Esophagus muscularis mucosa (tissue), 4 donors: ENCODE measurements at regions not wholly inside any gene's neighbourhood (a gene's known extent, or its start where the extent isn't known, plus 50 kb on each side); places are given as distances from the start of the nearest gene placed in this dataset.

Source experiments
- DNase-seq: peaks from one replicate; pipeline ENCODE4 v3.0.0-alpha.2; 2017; ENCODE audit errors: extremely low spot score
- H3K27ac ChIP-seq, 4 donors: fragments of 200-600 bp; sonication (generic); replicated peaks in 1 of 4; 1 replicate in 3 of 4; 2 replicates in 1 of 4; pipeline ENCODE4 v1.5.1; 2016 to 2019; ENCODE audit warnings: mild to moderate bottlenecking in 1 of 4
- H3K27me3 ChIP-seq, 4 donors: fragments of 200-600 bp; sonication (generic); one replicate each; pipeline versions ENCODE4 v1.5.1 to v1.6.0; 2016 to 2019
- H3K36me3 ChIP-seq, 4 donors: fragments of 200-600 bp; sonication (generic); one replicate each; pipeline ENCODE4 v1.5.1; 2016 to 2019
- H3K4me1 ChIP-seq, 4 donors: fragments of 200-600 bp; sonication (generic); one replicate each; pipeline ENCODE4 v1.5.1; 2016 to 2019
- H3K4me3 ChIP-seq, 4 donors: fragments of 200-600 bp; sonication (generic); 1 replicate in 2 of 4; 2 replicates in 2 of 4; pipeline ENCODE4 v1.5.1; 2016 to 2019; ENCODE audit warnings: mild to moderate bottlenecking in 4 of 4, moderate library complexity in 1 of 4
- H3K9me3 ChIP-seq, 4 donors: fragments of 200-600 bp; sonication (generic); 1 replicate in 3 of 4; 2 replicates in 1 of 4; pipeline ENCODE4 v1.5.1; 2016 to 2019
- EP300 ChIP-seq: sonication (generic); formaldehyde crosslinking; IDR thresholded peaks from one replicate; pipeline ENCODE4 v1.6.1; 2017; ENCODE audit warnings: antibody characterized with exemption
- POLR2A ChIP-seq: fragments of 450-650 bp; IDR thresholded peaks from one replicate; pipeline ENCODE4 v1.6.1; 2017; ENCODE audit warnings: antibody characterized with exemption, moderate library complexity, mild to moderate bottlenecking, low read depth
- POLR2AphosphoS5 ChIP-seq, 2 donors: sonication (generic); formaldehyde crosslinking; IDR thresholded peaks; one replicate each; pipeline ENCODE4 v1.6.1; 2017; ENCODE audit warnings: antibody characterized with exemption in 2 of 2
- WGBS: methylation state at CpG from one replicate; pipeline ENCODE4 v1.1.5; 2018; 5-methylcytosine and 5-hydroxymethylcytosine counted together
- intact Hi-C: fragments of 100-400 bp; cut with DNase I; formaldehyde crosslinking; loops from one replicate; pipeline ENCODE4 v1.15.1; 2023
- TF ChIP-seq, protein P1 (sequence below), 3 experiments: fragments of 200-600 bp in 2 of 3; fragments of 450-650 bp in 1 of 3; sonication (generic) in 2 of 3; IDR thresholded peaks; one replicate each; pipeline ENCODE4 v1.5.1; 2017 to 2019; ENCODE audit warnings: antibody characterized with exemption in 3 of 3, mild to moderate bottlenecking in 2 of 3, moderate library complexity in 1 of 3

DNA sequence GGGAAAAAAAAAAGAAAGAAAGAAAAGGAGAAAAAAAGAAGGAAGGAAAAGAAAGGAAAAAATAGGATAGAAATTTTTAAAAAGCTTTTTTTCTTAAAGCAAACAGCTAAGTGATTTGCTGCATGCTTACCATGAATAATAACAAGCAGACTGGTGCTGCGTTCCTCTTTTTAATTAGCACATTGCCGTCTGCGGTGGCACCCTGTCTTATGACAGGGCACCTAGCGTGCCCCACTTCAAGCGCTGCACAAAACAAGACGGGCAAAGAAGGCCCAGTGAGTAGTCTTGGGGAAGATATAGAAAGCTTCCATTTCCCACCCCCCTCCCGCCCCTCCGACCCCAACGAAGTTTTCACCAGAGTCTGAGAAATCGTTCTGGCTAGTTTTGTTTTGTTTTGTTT lies 513.9 kb downstream of the ZNF608 start:
- DNase-seq, result no peak
- Histone ChIP-seq H3K27ac (no peak overlapping the region), H3K4me3 (no peak overlapping the region), H3K27me3 (no peaks in the 10 kb centered on the region), H3K9me3 (no peaks in the 10 kb centered on the region), H3K36me3 (no peaks in the 10 kb centered on the region), H3K4me1 (peaks cover 0 to 5% (median 0%) of the 10 kb centered on the region in 4 donors)
- WGBS, result 86% methylated on average over 10 of the region's 10 CpGs
- intact Hi-C loops, result no loop called here
- TF ChIP-seq POLR2A (no peak), EP300 (no peak), POLR2AphosphoS5 (IDR thresholded peaks at IDR 0.05) (no peak)
- TF ChIP-seq, protein P1, sequence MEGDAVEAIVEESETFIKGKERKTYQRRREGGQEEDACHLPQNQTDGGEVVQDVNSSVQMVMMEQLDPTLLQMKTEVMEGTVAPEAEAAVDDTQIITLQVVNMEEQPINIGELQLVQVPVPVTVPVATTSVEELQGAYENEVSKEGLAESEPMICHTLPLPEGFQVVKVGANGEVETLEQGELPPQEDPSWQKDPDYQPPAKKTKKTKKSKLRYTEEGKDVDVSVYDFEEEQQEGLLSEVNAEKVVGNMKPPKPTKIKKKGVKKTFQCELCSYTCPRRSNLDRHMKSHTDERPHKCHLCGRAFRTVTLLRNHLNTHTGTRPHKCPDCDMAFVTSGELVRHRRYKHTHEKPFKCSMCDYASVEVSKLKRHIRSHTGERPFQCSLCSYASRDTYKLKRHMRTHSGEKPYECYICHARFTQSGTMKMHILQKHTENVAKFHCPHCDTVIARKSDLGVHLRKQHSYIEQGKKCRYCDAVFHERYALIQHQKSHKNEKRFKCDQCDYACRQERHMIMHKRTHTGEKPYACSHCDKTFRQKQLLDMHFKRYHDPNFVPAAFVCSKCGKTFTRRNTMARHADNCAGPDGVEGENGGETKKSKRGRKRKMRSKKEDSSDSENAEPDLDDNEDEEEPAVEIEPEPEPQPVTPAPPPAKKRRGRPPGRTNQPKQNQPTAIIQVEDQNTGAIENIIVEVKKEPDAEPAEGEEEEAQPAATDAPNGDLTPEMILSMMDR (IDR thresholded peaks at IDR 0.05), result no peak

DNA sequence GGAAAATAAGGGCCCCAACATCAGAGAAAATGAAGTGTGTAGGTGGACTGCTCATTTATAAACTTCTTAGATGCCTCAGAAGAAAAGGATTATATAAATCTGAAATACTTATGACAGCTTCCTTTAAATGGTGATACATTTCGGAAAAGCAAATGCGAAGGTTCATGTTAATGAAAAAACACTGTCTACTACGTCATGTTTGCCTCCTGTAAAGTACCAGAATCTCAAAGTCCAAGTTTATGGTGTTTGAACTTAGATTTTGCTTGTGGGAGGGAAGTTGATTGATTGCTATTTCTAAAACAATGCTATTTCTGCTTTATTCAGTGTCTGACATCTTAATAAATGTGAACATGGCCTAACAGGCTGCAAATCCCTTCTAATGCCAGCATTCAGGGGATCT lies 514.6 kb downstream of the ZNF608 start:
- no peak for DNase-seq
- H3K27me3 ChIP-seq, result no peaks in the 10 kb centered on the region
- H3K9me3 ChIP-seq, result no peaks in the 10 kb centered on the region
- H3K27ac ChIP-seq, result no peak overlapping the region
- no peak overlapping the region for H3K4me3 ChIP-seq
- no peak for TF ChIP-seq POLR2A
- no peak for TF ChIP-seq POLR2AphosphoS5 (IDR thresholded peaks at IDR 0.05)
- no peak for TF ChIP-seq EP300
- intact Hi-C loops, result no loop called here
- 87% methylated on average over 3 of the region's 3 CpGs for WGBS
- no peaks in the 10 kb centered on the region for H3K36me3 ChIP-seq
- H3K4me1 ChIP-seq, result peaks cover 0 to 5% (median 0%) of the 10 kb centered on the region in 4 donors

DNA sequence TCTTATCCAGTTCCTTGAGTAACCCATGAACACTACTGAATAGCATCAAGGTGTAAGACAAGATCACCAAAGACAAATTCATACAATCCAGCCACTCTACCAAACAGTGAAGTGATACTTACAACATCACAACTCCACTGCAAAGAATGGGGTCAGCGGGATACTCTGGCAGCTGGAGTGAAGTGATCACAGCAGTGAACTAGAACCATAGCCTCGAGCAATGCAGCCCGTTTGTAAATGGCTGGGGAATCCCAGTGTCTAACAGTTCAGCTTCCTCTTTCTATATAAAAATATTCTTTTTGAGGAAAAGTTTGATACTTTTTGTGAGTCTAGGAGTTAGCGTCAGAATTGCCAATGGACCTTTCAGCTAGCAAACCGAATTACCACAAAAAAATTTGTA lies 515.2 kb downstream of the ZNF608 start:
- Histone ChIP-seq H3K4me1 (peaks cover 0 to 5% (median 0%) of the 10 kb centered on the region in 4 donors), H3K36me3 (no peaks in the 10 kb centered on the region), H3K27me3 (no peaks in the 10 kb centered on the region), H3K9me3 (no peaks in the 10 kb centered on the region), H3K27ac (no peak overlapping the region), H3K4me3 (no peak overlapping the region)
- TF ChIP-seq POLR2A (no peak), EP300 (no peak), POLR2AphosphoS5 (IDR thresholded peaks at IDR 0.05) (no peak)
- TF ChIP-seq, protein P1 (IDR thresholded peaks at IDR 0.05), result no peak
- intact Hi-C loops, result no loop called here
- no peak for DNase-seq
- 89% methylated on average over 5 of the region's 5 CpGs for WGBS

DNA sequence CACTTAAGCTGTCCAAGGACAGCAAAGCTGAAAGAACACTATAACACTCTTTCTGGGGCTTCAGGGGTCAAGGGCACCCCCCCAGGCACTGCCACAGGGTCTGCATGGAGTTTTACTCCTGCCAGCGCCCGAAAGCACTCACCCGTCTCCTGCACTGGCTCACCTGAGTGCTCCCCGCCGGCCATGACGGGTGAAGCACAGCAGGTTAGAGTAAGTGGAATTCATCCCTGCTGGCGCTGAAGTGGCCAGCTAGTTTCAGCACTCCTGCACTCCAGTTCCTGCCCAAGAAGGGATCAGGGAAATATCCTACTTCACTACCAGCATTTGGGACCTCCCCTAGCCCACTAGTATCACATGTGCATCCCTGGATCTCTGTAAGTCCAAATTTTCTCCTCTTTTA lies 516.0 kb downstream of the ZNF608 start:
- Histone ChIP-seq H3K36me3 (no peaks in the 10 kb centered on the region), H3K9me3 (no peaks in the 10 kb centered on the region), H3K4me3 (no peak overlapping the region), H3K27me3 (no peaks in the 10 kb centered on the region), H3K4me1 (peaks cover 0 to 5% (median 0%) of the 10 kb centered on the region in 4 donors), H3K27ac (no peak overlapping the region)
- no peak for DNase-seq
- intact Hi-C loops, result no loop called here
- TF ChIP-seq POLR2AphosphoS5 (IDR thresholded peaks at IDR 0.05), result no peak
- TF ChIP-seq POLR2A, result no peak
- no peak for TF ChIP-seq EP300
- TF ChIP-seq, protein P1 (IDR thresholded peaks at IDR 0.05), result no peak
- whole genome bisulfite sequencing, result 89% methylated on average over 4 of the region's 7 CpGs

DNA sequence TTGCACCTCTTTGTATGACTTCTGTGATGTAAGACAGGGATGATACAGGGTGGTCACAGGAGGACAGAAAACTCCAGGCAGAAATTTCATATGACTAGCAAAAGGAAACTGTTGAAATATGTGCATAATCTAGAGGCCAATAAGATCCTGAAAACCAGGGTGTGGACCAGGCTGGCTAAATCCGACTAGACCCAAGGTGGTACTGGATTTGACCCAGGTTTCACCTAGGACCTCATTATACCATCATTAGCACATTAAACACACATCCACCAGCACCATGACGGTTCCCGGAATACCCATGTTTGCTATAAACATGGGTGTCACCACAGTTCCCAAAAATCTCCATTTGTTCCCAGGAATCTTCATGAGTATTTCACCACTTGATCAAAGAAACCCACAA lies 517.1 kb downstream of the ZNF608 start:
- Histone ChIP-seq H3K4me3 (no peak overlapping the region), H3K27ac (no peak overlapping the region), H3K36me3 (no peaks in the 10 kb centered on the region), H3K4me1 (peaks cover 0 to 4% (median 0%) of the 10 kb centered on the region in 4 donors), H3K9me3 (no peaks in the 10 kb centered on the region), H3K27me3 (no peaks in the 10 kb centered on the region)
- TF ChIP-seq POLR2A (no peak), EP300 (no peak), POLR2AphosphoS5 (IDR thresholded peaks at IDR 0.05) (no peak)
- TF ChIP-seq, protein P1 (IDR thresholded peaks at IDR 0.05), result no peak
- DNase-seq, result no peak
- WGBS, result 85% methylated on average over 3 of the region's 3 CpGs
- intact Hi-C loops, result no loop called here
